ENCODE measurements at regions not wholly inside any gene's neighbourhood (a gene's known extent, or its start where the extent isn't known, plus 50 kb on each side); places are given as distances from the start of the nearest gene placed in this dataset.

DNA sequence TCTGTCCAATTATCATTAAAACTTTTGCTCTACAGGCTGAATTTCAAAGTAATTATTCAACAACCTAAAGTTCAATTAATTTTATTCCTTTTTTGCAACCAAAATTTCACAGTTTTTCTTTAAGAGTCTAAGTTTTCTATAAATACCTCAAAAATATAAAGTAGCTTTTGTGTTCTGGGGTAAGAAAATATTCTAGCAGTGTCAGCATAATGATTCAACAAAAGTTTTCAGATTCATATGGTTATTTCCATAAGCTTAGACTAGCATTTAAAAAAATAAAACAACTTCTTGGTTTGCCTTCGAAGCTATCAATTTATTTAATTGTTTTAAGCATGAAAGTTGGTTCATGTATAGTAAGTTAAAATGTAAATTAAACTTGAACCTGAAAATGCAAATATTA is 1962.3 kb upstream of the CDH6 start:
- H3K27ac Mint-ChIP-seq: no peak overlapping the region
- no peaks in the 10 kb centered on the region for H3K4me1 ChIP-seq (ENCODE audit: insufficient read depth, low read length)
- H2BK12ac ChIP-seq (ENCODE audit: insufficient read length, low read depth, low read length): no peak overlapping the region
- H2BK15ac ChIP-seq (ENCODE audit: low read depth, low read length): no peak overlapping the region
- H3K56ac ChIP-seq (ENCODE audit: insufficient read length, low read depth, low read length): no peak overlapping the region
- no peak overlapping the region for H3K9ac ChIP-seq (ENCODE audit: extremely low read depth, insufficient read length, low read length)
- no CpG with 5 or more reads among the region's 1 CpG for WGBS (ENCODE audit: extremely low coverage, insufficient read length, low lambda C conversion rate)
- H3K23ac ChIP-seq (ENCODE audit: insufficient read length, low read depth, low read length): no peak overlapping the region
- no peak overlapping the region for H3K14ac ChIP-seq (ENCODE audit: insufficient read depth, low read length)
- no peak for DNase-seq
- H2BK120ac ChIP-seq (ENCODE audit: low read depth, low read length, poor library complexity, severe bottlenecking): no peak overlapping the region
- no peak overlapping the region for H3K4me2 ChIP-seq (ENCODE audit: insufficient read depth, insufficient read length, low read length)
- no peaks in the 10 kb centered on the region for H3K4me1 Mint-ChIP-seq
- H3K27me3 Mint-ChIP-seq (ENCODE audit: low read depth): no peaks in the 10 kb centered on the region
- no peak overlapping the region for H2BK5ac ChIP-seq (ENCODE audit: insufficient read length, low read length)
- H3K36me3 Mint-ChIP-seq (ENCODE audit: insufficient read depth in 1 of 3, low read depth in 3 of 3): no peaks in the 10 kb centered on the region
- no peaks in the 10 kb centered on the region for H3K9me3 Mint-ChIP-seq
- no peak overlapping the region for H2AFZ ChIP-seq (ENCODE audit: low read length)
- no peak overlapping the region for H4K8ac ChIP-seq (replicated peaks; ENCODE audit: insufficient read length, low read depth, low read length)
- H3K4me3 Mint-ChIP-seq: no peak overlapping the region
- H3K79me1 ChIP-seq (ENCODE audit: insufficient read depth, low read depth, low read length, poor library complexity, severe bottlenecking): no peaks in the 10 kb centered on the region
- no peaks in the 10 kb centered on the region for H3K9me3 ChIP-seq (ENCODE audit: control insufficient read depth, low read depth, low read length)
- H3K4ac ChIP-seq (ENCODE audit: low read depth, low read length): no peak overlapping the region
- no peaks in the 10 kb centered on the region for H4K20me1 ChIP-seq (ENCODE audit: control insufficient read depth, insufficient read depth, insufficient read length)
- H2BK20ac ChIP-seq (ENCODE audit: low read depth, low read length, poor library complexity, severe bottlenecking): no peak overlapping the region
- no peak overlapping the region for H4K5ac ChIP-seq (ENCODE audit: insufficient read length, low read depth, low read length)
- TF ChIP-seq, protein P1, sequence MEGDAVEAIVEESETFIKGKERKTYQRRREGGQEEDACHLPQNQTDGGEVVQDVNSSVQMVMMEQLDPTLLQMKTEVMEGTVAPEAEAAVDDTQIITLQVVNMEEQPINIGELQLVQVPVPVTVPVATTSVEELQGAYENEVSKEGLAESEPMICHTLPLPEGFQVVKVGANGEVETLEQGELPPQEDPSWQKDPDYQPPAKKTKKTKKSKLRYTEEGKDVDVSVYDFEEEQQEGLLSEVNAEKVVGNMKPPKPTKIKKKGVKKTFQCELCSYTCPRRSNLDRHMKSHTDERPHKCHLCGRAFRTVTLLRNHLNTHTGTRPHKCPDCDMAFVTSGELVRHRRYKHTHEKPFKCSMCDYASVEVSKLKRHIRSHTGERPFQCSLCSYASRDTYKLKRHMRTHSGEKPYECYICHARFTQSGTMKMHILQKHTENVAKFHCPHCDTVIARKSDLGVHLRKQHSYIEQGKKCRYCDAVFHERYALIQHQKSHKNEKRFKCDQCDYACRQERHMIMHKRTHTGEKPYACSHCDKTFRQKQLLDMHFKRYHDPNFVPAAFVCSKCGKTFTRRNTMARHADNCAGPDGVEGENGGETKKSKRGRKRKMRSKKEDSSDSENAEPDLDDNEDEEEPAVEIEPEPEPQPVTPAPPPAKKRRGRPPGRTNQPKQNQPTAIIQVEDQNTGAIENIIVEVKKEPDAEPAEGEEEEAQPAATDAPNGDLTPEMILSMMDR (conservative IDR thresholded peaks at IDR 0.05): no peak
- no peaks in the 10 kb centered on the region for H3K27me3 ChIP-seq (ENCODE audit: insufficient read depth, low read length)
- H3T11ph ChIP-seq (ENCODE audit: low read length): no peak overlapping the region
- no peak overlapping the region for H3K18ac ChIP-seq (ENCODE audit: insufficient read length, low read depth, low read length)
- H3K79me2 ChIP-seq (ENCODE audit: insufficient read depth, low read length): no peaks in the 10 kb centered on the region
- H2AK5ac ChIP-seq (ENCODE audit: insufficient read length, low read length): no peak overlapping the region
- H3K27ac ChIP-seq (ENCODE audit: insufficient read length, low read depth, low read length): no peak overlapping the region
- no peaks in the 10 kb centered on the region for H3K23me2 ChIP-seq (ENCODE audit: insufficient read length, low read depth, low read length, poor library complexity, severe bottlenecking)
- no peak overlapping the region for H4K91ac ChIP-seq (ENCODE audit: insufficient read length, low read depth, low read length)

All from H9 (cell line).